ENCODE measurements at regions not wholly inside any gene's neighbourhood (a gene's known extent, or its start where the extent isn't known, plus 50 kb on each side); places are given as distances from the start of the nearest gene placed in this dataset.

DNA sequence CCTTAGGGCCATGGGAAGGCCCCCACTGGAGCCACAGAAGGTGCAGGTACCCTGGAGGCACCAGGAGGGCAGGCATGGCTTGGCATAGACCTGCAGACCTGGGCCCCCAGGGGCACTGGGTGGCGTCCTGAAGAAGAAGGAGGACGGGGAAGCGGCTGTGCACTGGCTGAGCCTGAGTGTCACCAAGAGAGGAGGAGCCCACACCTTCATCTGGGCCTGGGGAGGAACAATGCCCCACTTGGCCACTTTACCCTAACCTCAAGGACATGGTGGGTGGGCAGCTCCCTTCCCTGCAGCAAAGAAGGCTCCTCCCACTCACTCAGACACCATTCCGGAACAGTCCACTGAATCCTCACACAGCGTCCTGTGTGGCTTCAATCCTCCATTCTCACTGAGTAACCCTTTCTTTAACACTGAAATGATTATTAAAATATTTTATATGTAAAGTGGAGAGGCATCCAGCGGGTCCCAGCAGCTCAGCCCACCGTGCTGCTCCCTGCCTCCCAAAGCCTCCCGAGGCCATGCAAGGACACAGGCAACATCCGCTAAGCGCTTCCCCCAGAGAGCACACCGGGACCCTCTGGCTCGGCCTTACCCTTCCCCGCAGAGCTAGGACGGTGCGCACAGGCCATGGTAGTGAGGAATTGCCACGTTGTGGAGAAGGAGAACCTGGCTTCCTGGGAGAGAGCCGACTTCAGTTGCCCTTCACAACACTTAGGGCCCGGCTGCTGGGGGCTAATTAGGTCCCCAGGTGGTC, 516.7 kb upstream of the MGMT start:
- H3K4me3 ChIP-seq (ENCODE audit: low read depth in 1 of 2, low read length in 1 of 2) = no peak overlapping the region
- H3K4me1 ChIP-seq (ENCODE audit: control insufficient read depth in 1 of 2, insufficient read depth in 1 of 2, low read depth in 1 of 2, low read length in 1 of 2) = no peaks in the 10 kb centered on the region
- TF ChIP-seq, protein P1, sequence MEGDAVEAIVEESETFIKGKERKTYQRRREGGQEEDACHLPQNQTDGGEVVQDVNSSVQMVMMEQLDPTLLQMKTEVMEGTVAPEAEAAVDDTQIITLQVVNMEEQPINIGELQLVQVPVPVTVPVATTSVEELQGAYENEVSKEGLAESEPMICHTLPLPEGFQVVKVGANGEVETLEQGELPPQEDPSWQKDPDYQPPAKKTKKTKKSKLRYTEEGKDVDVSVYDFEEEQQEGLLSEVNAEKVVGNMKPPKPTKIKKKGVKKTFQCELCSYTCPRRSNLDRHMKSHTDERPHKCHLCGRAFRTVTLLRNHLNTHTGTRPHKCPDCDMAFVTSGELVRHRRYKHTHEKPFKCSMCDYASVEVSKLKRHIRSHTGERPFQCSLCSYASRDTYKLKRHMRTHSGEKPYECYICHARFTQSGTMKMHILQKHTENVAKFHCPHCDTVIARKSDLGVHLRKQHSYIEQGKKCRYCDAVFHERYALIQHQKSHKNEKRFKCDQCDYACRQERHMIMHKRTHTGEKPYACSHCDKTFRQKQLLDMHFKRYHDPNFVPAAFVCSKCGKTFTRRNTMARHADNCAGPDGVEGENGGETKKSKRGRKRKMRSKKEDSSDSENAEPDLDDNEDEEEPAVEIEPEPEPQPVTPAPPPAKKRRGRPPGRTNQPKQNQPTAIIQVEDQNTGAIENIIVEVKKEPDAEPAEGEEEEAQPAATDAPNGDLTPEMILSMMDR (IDR thresholded peaks at IDR 0.05) = no peak
- no peaks in the 10 kb centered on the region for H3K9me3 ChIP-seq
- H3K36me3 ChIP-seq = no peaks in the 10 kb centered on the region
- no peaks in the 10 kb centered on the region for H3K27me3 ChIP-seq
- no peak overlapping the region for H3K27ac ChIP-seq

DNA sequence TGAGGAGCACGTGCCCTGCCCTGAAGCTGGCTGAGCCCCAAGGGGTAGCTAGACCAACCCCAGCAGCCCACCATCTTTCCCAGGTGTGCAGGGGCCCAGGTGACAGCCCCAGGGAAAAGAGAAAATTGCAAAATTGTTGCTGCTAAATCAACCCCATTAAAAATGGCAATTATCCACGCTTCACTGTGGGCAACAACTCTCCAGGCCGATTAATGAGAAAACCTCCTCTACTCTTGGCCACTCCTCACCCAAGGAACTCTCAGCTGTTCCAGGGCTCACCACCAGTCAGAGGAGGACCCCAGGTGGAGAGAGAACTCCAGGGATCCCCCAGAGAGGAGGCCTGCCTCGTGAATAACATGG, 516.1 kb upstream of the MGMT start:
- H3K4me3 ChIP-seq (ENCODE audit: low read depth in 1 of 2, low read length in 1 of 2) = no peak overlapping the region
- TF ChIP-seq, protein P1 (IDR thresholded peaks at IDR 0.05) = no peak
- H3K27me3 ChIP-seq = no peaks in the 10 kb centered on the region
- no peaks in the 10 kb centered on the region for H3K9me3 ChIP-seq
- H3K4me1 ChIP-seq (ENCODE audit: control insufficient read depth in 1 of 2, insufficient read depth in 1 of 2, low read depth in 1 of 2, low read length in 1 of 2) = no peaks in the 10 kb centered on the region
- H3K36me3 ChIP-seq = no peaks in the 10 kb centered on the region
- no peak overlapping the region for H3K27ac ChIP-seq

DNA sequence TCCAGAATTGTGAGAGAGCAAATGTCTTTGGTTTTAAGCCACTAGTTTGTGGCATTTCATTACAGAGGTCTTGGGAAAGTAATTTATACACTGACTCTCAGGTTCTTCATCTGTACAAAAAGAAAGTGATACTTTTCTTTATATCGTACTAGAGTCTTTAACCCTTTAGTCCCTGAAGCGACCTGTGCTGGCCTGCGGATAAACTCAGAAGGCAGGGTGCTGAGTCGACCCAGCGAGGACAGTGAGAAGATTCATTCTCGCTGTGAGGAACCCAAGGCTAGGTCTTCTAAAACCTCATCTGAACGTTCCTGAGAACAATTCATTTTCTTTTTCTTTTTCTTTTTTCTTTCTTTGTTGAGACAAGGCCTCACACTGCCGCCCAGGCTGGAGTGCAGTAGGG, 514.2 kb upstream of the MGMT start:
- no peaks in the 10 kb centered on the region for H3K9me3 ChIP-seq
- H3K27ac ChIP-seq = no peak overlapping the region
- no peaks in the 10 kb centered on the region for H3K27me3 ChIP-seq
- H3K36me3 ChIP-seq = no peaks in the 10 kb centered on the region
- TF ChIP-seq, protein P1 (IDR thresholded peaks at IDR 0.05) = no peak
- no peak overlapping the region for H3K4me3 ChIP-seq (ENCODE audit: low read depth in 1 of 2, low read length in 1 of 2)
- H3K4me1 ChIP-seq (ENCODE audit: control insufficient read depth in 1 of 2, insufficient read depth in 1 of 2, low read depth in 1 of 2, low read length in 1 of 2) = no peaks in the 10 kb centered on the region

DNA sequence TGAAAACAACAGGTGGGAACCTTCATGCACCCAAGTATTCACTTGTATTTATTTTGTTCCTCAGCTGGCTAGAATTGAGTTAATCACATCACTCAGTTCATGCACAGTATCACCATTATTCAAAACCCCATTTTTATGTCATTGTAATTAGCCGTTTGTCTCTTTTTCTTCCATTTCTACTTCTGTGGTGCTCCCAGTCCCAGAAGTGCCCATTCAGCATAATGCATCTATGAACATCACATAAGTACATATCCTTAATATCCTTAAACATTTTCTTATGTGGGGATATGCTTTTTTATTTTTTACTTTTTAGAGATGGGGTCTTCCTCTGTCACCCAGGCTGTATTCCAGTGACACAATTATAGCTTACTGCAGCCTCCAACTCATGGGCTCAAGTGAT, 510.9 kb upstream of the MGMT start:
- no peak overlapping the region for H3K4me3 ChIP-seq (ENCODE audit: low read depth in 1 of 2, low read length in 1 of 2)
- H3K27ac ChIP-seq = no peak overlapping the region
- no peaks in the 10 kb centered on the region for H3K36me3 ChIP-seq
- no peaks in the 10 kb centered on the region for H3K4me1 ChIP-seq (ENCODE audit: control insufficient read depth in 1 of 2, insufficient read depth in 1 of 2, low read depth in 1 of 2, low read length in 1 of 2)
- H3K9me3 ChIP-seq = no peaks in the 10 kb centered on the region
- no peaks in the 10 kb centered on the region for H3K27me3 ChIP-seq
- TF ChIP-seq, protein P1 (IDR thresholded peaks at IDR 0.05) = no peak

DNA sequence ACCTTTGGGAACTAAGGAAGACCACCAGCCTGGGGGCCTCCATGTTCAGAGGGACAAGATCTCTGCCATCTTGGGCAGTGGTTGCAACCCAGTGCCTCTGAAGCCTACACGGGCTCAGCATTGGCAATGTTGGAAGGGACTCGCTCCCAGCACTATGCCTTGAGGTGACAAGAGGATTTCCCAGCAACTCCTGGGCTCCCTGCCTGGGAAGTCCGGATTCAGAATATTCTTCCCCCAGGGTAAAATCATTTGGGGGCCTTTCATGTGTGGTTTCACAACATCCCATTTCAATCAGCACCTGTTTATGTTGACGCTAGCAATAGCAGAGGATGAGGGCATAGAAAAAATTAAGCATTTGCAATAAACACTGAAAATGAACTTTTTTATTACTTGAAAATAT, 509.8 kb upstream of the MGMT start:
- TF ChIP-seq, protein P1 (IDR thresholded peaks at IDR 0.05) = no peak
- no peaks in the 10 kb centered on the region for H3K36me3 ChIP-seq
- no peaks in the 10 kb centered on the region for H3K27me3 ChIP-seq
- no peak overlapping the region for H3K4me3 ChIP-seq (ENCODE audit: low read depth in 1 of 2, low read length in 1 of 2)
- no peak overlapping the region for H3K27ac ChIP-seq
- no peaks in the 10 kb centered on the region for H3K4me1 ChIP-seq (ENCODE audit: control insufficient read depth in 1 of 2, insufficient read depth in 1 of 2, low read depth in 1 of 2, low read length in 1 of 2)
- no peaks in the 10 kb centered on the region for H3K9me3 ChIP-seq
